DND-41 (cell line): ENCODE measurements at regions not wholly inside any gene's neighbourhood (a gene's known extent, or its start where the extent isn't known, plus 50 kb on each side); places are given as distances from the start of the nearest gene placed in this dataset.
"Not testable (repeated sequence)": the region's sequence is repeated elsewhere in the genome, so short reads cannot be mapped to it uniquely, and the experiment has no call there.

Experiments
- EZH2 ChIP-seq: IDR thresholded peaks from 3 replicates; pipeline ENCODE4 v1.6.1; 2012; ENCODE audit warnings: borderline replicate concordance, low read depth, mild to moderate bottlenecking, moderate library complexity, low read length, inconsistent platforms; ENCODE audit not compliant: severe bottlenecking
- TF ChIP-seq, protein P1 (sequence below): IDR thresholded peaks from 2 replicates; pipeline ENCODE4 v1.5.1; 2012; ENCODE audit warnings: borderline replicate concordance, low read length, moderate library complexity, mild to moderate bottlenecking; ENCODE audit not compliant: poor library complexity, severe bottlenecking; ENCODE audit errors: extremely low read depth

- TF ChIP-seq EZH2: not testable (repeated sequence)
- TF ChIP-seq, protein P1, sequence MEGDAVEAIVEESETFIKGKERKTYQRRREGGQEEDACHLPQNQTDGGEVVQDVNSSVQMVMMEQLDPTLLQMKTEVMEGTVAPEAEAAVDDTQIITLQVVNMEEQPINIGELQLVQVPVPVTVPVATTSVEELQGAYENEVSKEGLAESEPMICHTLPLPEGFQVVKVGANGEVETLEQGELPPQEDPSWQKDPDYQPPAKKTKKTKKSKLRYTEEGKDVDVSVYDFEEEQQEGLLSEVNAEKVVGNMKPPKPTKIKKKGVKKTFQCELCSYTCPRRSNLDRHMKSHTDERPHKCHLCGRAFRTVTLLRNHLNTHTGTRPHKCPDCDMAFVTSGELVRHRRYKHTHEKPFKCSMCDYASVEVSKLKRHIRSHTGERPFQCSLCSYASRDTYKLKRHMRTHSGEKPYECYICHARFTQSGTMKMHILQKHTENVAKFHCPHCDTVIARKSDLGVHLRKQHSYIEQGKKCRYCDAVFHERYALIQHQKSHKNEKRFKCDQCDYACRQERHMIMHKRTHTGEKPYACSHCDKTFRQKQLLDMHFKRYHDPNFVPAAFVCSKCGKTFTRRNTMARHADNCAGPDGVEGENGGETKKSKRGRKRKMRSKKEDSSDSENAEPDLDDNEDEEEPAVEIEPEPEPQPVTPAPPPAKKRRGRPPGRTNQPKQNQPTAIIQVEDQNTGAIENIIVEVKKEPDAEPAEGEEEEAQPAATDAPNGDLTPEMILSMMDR: not testable (repeated sequence)
Observed at GRCh38 chr6:168168936-168169335, 89.9 kb upstream of the FRMD1 start.
